ENCODE measurements at regions not wholly inside any gene's neighbourhood (a gene's known extent, or its start where the extent isn't known, plus 50 kb on each side); places are given as distances from the start of the nearest gene placed in this dataset.

DNA sequence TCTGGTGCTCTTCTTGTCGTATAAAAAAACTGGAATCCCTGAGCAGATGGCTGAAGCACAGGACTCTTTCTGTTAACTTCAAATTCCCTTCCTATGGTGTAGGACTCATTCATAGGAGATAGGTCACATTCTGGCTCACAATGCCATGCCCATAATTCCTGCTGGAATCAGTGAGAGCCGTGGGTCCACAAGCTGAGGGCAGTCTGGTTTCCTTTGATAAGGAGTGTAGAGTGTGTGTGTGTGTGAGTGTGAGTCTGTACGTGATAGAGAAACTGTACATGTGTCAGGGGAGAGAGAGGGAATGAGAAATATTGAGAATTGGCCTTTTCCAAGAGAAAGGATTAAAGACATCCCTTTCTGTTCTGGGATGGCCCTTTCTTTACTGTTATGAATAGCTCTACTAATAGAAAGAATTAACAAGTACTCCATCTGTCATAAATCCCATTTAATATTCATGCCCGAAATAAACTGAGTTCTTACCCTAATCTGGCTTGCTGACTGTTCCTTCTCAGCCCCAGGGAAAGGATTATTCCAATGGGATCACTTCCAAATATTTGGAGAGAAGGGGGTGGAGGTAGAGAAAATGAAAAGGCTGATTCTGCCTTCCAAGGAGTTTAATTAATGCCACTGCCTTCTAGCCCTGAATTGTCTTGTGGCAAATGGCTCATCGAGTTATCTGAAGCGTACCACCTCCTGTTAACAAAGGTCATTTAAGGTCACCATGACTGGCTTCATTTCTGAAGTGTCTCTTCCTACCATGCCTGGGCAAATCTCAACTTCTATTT lies 79.0 kb downstream of the TMX1 start:
- TF ChIP-seq, protein P1, sequence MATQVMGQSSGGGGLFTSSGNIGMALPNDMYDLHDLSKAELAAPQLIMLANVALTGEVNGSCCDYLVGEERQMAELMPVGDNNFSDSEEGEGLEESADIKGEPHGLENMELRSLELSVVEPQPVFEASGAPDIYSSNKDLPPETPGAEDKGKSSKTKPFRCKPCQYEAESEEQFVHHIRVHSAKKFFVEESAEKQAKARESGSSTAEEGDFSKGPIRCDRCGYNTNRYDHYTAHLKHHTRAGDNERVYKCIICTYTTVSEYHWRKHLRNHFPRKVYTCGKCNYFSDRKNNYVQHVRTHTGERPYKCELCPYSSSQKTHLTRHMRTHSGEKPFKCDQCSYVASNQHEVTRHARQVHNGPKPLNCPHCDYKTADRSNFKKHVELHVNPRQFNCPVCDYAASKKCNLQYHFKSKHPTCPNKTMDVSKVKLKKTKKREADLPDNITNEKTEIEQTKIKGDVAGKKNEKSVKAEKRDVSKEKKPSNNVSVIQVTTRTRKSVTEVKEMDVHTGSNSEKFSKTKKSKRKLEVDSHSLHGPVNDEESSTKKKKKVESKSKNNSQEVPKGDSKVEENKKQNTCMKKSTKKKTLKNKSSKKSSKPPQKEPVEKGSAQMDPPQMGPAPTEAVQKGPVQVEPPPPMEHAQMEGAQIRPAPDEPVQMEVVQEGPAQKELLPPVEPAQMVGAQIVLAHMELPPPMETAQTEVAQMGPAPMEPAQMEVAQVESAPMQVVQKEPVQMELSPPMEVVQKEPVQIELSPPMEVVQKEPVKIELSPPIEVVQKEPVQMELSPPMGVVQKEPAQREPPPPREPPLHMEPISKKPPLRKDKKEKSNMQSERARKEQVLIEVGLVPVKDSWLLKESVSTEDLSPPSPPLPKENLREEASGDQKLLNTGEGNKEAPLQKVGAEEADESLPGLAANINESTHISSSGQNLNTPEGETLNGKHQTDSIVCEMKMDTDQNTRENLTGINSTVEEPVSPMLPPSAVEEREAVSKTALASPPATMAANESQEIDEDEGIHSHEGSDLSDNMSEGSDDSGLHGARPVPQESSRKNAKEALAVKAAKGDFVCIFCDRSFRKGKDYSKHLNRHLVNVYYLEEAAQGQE (IDR thresholded peaks at IDR 0.05; ENCODE audit: insufficient replicate concordance, low read depth): no peak
- TF ChIP-seq, protein P2, sequence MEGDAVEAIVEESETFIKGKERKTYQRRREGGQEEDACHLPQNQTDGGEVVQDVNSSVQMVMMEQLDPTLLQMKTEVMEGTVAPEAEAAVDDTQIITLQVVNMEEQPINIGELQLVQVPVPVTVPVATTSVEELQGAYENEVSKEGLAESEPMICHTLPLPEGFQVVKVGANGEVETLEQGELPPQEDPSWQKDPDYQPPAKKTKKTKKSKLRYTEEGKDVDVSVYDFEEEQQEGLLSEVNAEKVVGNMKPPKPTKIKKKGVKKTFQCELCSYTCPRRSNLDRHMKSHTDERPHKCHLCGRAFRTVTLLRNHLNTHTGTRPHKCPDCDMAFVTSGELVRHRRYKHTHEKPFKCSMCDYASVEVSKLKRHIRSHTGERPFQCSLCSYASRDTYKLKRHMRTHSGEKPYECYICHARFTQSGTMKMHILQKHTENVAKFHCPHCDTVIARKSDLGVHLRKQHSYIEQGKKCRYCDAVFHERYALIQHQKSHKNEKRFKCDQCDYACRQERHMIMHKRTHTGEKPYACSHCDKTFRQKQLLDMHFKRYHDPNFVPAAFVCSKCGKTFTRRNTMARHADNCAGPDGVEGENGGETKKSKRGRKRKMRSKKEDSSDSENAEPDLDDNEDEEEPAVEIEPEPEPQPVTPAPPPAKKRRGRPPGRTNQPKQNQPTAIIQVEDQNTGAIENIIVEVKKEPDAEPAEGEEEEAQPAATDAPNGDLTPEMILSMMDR (IDR thresholded peaks at IDR 0.05; ENCODE audit: insufficient read depth, low read length): no peak
- TF ChIP-seq POLR2AphosphoS5 (IDR thresholded peaks at IDR 0.05; ENCODE audit: low read depth) (no peak), SPI1 (IDR thresholded peaks at IDR 0.05; ENCODE audit: borderline replicate concordance, low read depth) (no peak), GABPA (IDR thresholded peaks at IDR 0.05; ENCODE audit: low read depth) (no peak)
